ENCODE measurements at regions not wholly inside any gene's neighbourhood (a gene's known extent, or its start where the extent isn't known, plus 50 kb on each side); places are given as distances from the start of the nearest gene placed in this dataset.
A peak's percentile ranks its signal among the peaks of the same experiment; 100 is the strongest.
"Not testable (repeated sequence)": the region's sequence is repeated elsewhere in the genome, so short reads cannot be mapped to it uniquely, and the experiment has no call there.

DNA sequence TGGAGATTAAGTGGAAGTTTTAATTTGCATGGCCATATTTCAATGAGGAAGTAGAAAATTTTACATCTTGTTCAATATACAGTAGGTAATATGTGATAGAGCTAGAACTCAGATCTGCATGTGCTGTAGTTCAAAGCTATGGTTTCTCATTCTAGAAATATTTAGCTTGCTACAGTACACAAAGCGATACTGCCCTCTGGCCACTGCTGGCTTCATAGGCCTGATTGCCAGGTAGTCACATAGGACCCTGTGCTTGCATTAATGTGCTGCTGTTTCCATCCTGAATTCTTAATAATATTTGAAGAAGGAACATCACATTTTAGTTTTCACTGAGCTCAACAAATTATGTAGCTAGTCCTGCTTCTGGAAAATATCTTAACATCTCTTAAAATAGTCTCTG is 87.0 kb downstream of the PLSCR2 start:
- peak; percentile 7 for DNase-seq (ENCODE audit: low read depth)

DNA sequence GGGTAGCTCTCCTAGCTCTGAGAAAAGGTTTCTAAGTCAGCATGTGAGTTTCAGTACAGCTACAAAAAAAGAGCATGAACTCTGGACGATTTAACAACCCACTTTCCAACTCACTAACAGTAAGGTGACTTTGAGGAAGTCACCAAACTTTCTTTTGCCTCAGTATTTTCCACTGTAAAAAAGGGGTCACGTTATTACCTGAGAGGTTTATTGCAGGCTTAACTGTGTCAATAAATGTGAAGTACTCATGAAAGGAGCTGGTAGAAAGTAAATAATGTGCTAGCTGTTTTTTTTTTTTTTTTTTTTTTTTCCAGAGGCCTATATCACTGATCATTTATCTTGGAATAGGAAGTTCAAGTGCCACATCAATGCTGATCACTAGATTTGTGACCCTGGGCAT is 89.3 kb downstream of the PLSCR2 start:
- H3K4me3 ChIP-seq (ENCODE audit: low read depth, low read length) = no peak overlapping the region
- DNase-seq (ENCODE audit: low read depth) = no peak

More for the DNA sequence above, 87.0 kb downstream of the PLSCR2 start:
- no peak overlapping the region for H3K4me3 ChIP-seq (ENCODE audit: low read depth, low read length)

DNA sequence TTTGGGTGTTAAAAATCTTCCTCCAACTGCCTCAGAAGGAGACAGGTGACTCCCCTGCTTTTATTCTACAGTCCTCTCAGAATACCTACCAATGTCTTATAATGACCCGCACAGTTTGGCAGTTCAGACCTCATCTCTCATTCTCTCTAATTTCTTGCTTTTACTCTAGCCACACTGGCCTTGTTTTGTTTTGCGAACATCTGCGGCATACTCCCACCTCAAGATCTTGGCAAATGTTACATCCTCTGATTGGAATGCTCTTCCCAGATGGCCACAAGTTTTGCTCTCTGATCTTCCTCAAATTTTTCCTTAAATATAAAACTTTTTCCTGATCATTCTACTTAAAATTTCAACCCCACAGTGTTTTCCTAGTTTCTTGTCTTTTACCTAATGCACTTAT is 94.1 kb downstream of the PLSCR2 start:
- peak; percentile 24 for DNase-seq (ENCODE audit: low read depth)
- no peak overlapping the region for H3K4me3 ChIP-seq (ENCODE audit: low read depth, low read length)

DNA sequence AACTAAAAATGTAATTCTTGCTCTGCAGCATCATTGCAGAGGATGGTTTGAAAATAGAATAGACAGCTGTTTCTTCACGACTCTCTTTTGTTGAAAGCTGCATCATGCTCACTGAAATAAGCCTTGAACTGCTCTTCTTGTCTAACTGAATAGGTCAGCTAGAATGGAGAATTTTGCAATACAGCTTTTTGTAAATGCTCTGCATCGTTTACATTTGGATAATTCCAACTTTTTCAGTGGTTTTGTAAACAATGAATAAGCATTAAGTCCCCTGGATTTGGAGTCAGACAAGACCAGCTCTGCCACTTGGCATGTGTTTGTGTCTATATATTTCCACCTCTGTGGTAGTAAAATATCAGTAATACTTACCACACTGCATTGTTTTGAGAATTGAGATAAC is 95.2 kb downstream of the PLSCR2 start:
- H3K4me3 ChIP-seq (ENCODE audit: low read depth, low read length) = no peak overlapping the region

DNA sequence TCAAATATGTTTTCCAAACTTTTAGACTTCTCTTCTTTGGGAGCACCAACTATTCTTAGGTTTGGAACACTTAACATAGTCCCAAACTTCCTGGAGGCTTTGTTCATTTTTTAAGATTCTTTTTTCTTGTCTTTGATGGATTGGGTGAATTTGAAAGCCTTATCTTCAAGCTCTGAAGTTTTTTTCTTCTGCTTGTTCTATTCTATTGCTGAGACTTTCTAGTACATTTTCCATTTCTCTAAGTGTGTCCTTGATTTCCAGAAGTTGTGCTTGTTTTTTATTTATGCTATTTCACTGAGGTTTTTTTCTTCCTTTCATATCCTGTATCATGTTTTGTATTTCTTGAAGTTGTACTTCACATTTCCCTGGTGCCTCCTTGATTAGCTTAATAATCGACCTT is 97.5 kb downstream of the PLSCR2 start:
- DNase-seq (ENCODE audit: low read depth) = no peak
- no peak overlapping the region for H3K4me3 ChIP-seq (ENCODE audit: low read depth, low read length)

More for the DNA sequence above, 95.2 kb downstream of the PLSCR2 start:
- DNase-seq (ENCODE audit: low read depth) = peak; percentile 6

DNA sequence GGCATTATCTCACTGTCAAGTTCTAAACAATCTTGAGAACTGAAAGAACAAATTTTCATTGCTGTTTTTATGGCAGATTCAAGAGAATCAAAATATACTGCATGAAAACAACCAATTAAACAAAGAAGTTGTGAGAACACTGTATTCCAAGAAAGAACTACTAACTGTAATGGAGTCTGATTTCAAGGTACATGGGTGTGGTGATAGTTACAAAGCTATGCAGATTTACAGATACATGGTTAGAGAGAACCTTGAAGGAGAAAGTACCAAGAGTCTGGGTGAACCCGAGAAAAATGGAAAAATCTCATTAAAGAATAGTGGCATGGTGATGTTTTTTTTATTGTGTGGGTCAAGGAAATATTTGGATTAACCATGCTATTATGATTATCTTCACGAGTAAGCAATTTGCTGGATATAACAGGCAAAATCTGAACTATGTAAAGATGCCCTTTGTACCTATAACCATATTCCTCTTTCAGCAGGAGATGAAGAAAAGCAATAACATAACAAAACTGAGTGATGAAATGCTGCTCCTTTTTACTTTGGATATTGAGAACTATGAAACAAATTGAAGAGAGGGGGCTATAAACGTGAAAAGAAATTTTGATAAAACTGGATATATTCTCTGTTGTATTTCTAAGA is 100.4 kb downstream of the PLSCR2 start:
- DNase-seq (ENCODE audit: low read depth) = no peak
- no peak overlapping the region for H3K4me3 ChIP-seq (ENCODE audit: low read depth, low read length)

DNA sequence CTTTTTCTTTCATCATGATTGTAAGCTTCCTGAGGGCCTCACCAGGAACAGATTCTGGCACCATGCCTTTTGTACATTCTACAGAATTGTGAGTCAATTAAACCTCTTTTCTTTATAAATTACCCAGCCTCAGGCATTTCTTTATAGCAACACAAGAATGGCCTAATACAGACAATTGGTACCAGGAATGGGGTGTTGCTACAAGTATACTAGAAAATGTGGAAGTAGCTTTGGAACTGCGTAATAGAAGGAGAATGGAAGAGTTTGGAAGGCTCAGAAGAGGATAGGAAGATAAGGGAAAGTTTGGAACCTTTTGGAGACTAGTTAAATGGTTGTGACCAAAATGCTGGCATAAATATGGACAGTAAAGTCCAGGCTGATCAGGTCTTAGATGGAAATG is 108.9 kb upstream of the PLSCR4 start:
- no peak overlapping the region for H3K4me3 ChIP-seq (ENCODE audit: low read depth, low read length)

DNA sequence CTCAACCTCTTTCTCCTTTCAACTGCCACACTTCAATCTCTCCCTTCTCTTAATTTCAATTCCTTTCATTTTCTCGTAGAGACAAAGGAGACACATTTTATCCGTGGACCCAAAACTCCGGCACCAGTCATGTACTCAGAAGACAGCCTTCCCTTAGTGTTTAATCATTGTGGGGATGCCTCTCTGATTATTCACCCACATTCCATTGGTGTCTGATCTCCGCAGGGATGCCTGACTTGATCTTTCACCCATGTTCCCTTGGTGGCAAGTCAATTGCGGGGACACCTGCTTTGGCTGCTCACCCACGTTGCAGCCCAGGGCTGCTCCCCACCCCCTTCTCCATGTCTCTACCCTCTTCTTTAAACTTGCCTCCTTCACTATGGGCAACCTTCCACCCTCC is 103.5 kb upstream of the PLSCR4 start:
- not testable (repeated sequence) for DNase-seq (ENCODE audit: low read depth)

More for the DNA sequence above, 108.9 kb upstream of the PLSCR4 start:
- no peak for DNase-seq (ENCODE audit: low read depth)

DNA sequence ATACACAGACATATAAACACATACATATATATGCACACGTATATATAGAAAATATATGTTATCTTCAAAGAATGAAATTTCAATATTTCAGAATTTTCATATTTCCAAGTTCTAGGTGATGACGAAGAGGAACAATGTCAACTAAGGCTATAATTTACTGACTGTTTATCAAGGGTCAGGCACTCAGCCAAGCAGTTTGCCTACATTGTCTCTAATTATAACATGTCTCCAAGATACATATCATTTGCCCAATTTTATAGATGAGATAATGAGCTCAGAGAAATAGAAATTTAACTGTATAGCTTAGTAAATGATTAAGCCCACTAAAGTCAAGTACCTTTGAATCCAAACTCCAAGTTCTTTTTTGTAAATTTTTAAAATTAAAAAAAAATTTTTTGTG is 99.9 kb upstream of the PLSCR4 start:
- H3K4me3 ChIP-seq (ENCODE audit: low read depth, low read length) = no peak overlapping the region
- DNase-seq (ENCODE audit: low read depth) = no peak

More for the DNA sequence above, 103.5 kb upstream of the PLSCR4 start:
- not testable (repeated sequence) for H3K4me3 ChIP-seq (ENCODE audit: low read depth, low read length)

DNA sequence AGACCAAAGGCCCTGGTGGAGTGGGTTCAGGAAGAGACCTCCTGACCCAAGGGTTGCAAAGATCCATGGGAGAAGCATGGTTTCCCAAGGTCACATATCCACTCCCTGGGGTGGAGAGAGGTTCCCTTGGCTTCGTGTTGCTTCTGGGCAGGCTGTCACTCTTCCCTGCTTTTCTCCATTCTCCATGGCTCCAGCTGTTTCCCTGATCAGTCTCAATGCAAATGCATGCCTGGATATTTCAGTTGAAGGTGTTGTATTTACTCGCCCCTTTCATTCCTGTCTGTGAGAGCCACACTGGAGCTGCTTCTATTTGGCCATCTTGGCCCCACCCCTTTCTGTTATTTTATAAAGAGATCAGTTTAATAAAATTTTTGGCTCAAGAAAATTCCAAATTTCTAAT is 95.0 kb upstream of the PLSCR4 start:
- no peak overlapping the region for H3K4me3 ChIP-seq (ENCODE audit: low read depth, low read length)

DNA sequence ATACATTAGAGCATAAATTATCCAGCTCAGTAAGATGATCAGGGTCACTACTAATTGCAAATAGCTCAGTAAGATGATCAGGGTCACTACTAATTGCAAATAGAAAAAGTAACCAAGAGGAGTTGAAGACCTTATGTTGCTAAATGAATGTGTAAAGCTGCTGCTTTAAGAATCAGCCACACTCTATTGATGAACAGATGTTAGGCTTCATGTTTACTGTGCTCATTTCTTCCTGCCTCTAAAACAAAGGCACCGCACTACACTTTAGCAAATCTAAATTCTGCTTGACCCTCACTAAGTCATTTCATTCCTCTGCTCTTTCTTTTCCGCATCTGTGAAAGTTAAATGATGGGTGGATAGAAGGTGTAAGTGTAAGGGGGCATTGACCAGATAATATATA is 92.6 kb upstream of the PLSCR4 start:
- DNase-seq (ENCODE audit: low read depth) = no peak
- H3K4me3 ChIP-seq (ENCODE audit: low read depth, low read length) = no peak overlapping the region

More for the DNA sequence above, 95.0 kb upstream of the PLSCR4 start:
- DNase-seq (ENCODE audit: low read depth) = no peak

DNA sequence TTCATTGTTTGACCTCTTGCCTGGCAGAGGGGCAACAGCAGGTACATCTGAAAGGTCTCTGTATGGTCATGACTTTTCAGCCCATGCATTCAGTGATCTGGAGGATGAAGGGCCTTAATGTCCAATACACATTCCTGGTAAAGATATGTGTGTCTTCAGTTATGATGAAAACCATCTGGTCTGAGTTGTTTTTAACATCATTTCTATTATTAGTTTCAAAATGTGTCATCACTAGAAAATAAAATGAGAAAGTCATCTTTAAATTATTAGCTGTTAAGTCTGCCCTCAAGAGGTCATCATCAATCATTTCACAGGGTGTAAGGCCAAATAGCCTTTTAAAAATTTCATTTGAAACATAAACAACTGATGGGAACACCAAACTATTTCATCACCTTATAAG is 92.1 kb upstream of the PLSCR4 start:
- DNase-seq (ENCODE audit: low read depth) = peak; percentile 23
- H3K4me3 ChIP-seq (ENCODE audit: low read depth, low read length) = no peak overlapping the region

DNA sequence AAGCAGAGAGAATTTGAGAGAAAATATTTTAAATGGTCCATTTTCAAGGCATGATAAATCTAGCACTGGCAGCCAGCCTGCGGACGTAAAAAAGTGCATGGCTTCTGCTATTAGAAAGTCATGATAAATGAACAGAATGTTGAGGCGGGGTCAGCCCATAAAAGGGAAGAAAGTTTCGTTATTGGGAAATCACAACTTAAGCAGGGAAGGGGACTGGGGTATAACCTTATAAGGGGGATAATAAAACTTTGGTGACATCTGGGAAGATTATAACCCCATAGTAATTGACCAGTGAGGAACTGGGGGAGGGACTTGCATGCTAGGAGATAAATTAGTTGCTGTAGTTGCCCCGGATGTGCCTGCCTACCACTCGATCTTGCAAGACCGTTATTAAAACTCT is 88.4 kb upstream of the PLSCR4 start:
- no peak for DNase-seq (ENCODE audit: low read depth)

DNA sequence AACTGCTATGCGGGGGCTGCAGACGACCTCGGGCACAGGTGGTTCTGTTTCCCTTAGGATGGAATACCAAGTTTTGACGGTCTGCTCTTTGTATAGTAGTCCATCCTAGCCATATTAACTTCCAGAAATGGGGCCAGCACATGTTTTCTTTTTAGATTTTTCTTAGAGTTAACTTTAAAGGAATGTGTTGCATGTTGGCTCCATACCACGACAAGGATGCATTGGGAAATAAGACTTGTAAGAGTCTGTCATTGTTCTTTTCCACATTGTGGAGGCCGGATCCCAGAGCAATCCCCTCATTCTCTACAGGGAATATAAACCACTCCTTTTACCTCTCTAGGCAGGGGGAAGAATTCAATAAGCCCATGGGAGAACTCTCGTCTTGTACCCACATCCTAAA is 87.1 kb upstream of the PLSCR4 start:
- no peak for DNase-seq (ENCODE audit: low read depth)
- no peak overlapping the region for H3K4me3 ChIP-seq (ENCODE audit: low read depth, low read length)

More for the DNA sequence above, 88.4 kb upstream of the PLSCR4 start:
- no peak overlapping the region for H3K4me3 ChIP-seq (ENCODE audit: low read depth, low read length)

DNA sequence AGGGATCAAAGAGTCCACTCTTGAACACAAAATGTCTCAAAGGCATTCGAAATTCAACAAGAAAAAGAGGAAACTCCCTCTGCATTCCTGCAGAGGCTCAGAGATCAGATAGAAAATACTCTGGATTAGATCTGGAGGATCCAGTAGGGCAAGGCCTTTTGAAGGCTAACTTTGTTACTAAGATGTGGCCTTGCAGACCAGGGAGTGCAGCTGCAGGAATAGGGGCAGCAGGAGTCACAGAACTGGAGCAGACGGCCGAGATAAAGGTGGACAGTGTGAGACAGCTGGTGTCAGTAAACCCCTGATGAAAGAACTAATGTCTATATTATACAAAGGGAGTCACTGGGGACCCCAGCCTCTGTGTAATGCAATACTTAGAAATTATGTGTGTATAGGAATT is 84.5 kb upstream of the PLSCR4 start:
- no peak for DNase-seq (ENCODE audit: low read depth)
- no peak overlapping the region for H3K4me3 ChIP-seq (ENCODE audit: low read depth, low read length)

DNA sequence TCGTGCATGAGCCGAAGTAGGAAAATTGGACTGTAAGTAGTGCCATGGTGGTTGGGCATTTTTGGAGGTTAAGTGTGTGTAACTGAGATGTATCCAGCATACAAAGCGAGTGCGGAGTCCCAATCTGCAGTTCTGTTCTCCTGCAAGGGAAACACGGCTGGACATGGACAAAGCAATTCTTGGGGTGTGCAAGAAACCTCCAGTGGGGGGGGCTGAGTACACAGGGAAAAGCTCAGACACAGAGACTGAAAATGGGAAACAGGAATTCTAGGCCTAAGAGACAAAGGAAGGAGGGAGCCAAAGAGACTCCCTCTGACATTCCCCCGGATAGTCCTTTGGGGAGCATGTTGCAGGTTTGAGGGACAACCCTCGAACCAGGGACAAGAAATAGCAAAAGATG is 83.2 kb upstream of the PLSCR4 start:
- DNase-seq (ENCODE audit: low read depth) = no peak
- no peak overlapping the region for H3K4me3 ChIP-seq (ENCODE audit: low read depth, low read length)

DNA sequence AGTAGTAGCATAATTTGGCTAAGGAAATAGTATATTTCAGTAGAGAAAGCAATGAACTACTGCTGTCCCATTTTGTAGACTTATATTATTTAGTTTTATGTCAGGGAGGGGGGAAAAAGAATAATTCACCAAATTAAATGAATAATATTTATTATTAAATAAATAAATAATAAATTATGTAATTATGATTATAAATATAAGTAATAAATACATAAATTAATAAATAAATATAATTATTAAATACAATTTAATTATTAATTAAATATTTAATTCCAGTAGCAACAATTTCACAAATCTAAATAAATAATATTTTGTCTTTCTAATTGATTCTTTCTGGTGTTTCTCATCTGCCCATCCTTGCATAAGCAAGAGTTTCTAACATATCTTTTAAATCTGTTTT is 81.1 kb upstream of the PLSCR4 start:
- DNase-seq (ENCODE audit: low read depth) = no peak
- H3K4me3 ChIP-seq (ENCODE audit: low read depth, low read length) = no peak overlapping the region

DNA sequence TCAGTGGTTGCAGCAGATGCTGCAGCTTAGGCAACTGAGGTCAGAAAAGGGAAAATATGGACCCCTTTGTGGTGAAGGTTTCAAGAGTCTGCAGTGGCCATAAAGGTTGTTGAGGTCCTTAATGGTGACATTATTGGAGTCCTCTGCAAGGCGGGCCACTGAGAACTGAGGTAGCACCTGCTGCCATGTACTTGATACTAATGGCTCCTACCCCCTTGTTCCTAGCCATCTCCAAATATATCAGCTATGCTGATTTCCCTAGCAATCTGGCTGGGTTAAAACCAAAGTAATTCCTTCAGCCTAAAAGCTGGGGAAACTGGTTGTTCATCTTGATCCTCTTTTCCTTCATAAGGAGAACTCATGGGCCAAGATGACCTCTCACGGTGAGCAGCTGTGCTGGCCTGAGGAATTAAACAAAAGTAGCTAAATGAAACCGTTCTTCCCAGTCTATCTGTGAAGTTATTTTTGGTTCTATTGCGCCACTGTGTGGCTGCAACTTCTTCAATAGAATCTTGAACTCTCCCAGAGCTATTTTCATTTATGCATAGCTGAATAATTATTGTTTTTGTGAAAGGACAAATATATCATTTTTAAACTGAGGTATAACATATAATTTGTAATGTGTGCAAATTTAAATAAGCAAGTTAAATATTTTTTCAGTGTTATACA is 76.1 kb upstream of the PLSCR4 start:
- no peak overlapping the region for H3K4me3 ChIP-seq (ENCODE audit: low read depth, low read length)
- DNase-seq (ENCODE audit: low read depth) = no peak

DNA sequence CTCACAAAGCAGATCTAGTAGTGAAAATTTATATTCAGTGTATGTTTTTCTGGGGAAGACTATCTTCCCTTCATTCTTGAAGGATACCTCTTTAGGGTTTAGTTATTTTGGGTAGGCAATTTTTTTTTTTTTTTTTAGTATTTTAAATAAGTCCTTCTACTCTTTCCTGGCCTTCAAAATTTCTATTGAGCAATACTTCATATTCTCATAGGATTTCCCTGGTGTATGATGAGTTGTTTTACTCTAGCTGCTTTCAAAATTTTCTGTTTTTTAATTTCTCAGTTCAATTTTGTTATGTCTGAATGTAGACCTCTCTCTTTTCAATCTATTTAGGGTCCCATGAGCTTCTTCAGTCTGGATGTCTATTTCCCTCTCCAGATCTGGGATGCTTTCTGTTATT is 74.3 kb upstream of the PLSCR4 start:
- DNase-seq (ENCODE audit: low read depth) = no peak
- H3K4me3 ChIP-seq (ENCODE audit: low read depth, low read length) = no peak overlapping the region

DNA sequence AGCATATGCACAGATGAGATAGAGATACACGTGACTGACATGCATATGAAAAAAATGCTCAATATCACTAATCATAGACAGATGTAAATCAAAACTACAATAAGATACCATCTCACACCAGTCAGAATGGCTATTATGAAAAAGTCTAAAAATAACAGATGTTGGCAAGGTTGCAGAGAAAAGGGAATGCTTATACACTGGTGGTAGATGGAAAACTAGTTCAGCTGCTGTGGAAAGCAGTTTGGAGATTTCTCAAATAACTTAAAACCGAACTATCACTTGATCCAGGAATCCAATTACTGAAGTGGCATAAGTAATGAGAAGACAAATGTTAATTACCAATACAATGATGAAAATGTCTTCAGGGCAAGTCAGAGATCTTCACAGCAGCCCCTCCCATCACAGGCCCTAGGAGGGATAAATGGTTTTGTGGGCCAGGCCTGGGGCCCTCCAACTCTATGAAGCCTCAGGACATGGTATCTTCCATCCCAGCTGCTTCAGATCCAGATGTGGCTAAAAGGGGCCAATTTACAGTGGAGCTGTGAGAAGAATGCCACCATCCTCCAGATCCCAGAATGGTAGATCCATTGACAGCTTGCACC is 71.4 kb upstream of the PLSCR4 start:
- no peak overlapping the region for H3K4me3 ChIP-seq (ENCODE audit: low read depth, low read length)
- no peak for DNase-seq (ENCODE audit: low read depth)

DNA sequence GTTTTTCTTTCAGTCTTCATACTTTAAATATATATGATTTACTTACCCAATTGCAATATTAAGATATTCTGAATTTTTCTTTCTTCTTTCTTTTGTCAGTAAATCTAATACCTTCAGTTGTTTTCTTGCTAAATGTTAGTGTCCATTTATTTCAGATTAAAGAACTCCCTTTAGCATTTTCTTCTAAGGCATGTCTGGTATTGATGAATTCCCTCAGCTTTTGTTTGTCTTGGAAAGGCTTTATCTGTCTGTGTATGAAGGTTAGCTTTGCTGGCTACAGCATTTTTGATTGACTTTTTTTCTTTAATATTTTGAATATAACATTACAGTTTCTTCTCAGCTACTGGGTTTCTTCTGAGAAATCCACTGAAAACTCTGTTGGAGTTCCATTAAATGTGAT is 64.0 kb upstream of the PLSCR4 start:
- DNase-seq (ENCODE audit: low read depth) = no peak
- H3K4me3 ChIP-seq (ENCODE audit: low read depth, low read length) = no peak overlapping the region
